ENCODE measurements at regions not wholly inside any gene's neighbourhood (a gene's known extent, or its start where the extent isn't known, plus 50 kb on each side); places are given as distances from the start of the nearest gene placed in this dataset.

DNA sequence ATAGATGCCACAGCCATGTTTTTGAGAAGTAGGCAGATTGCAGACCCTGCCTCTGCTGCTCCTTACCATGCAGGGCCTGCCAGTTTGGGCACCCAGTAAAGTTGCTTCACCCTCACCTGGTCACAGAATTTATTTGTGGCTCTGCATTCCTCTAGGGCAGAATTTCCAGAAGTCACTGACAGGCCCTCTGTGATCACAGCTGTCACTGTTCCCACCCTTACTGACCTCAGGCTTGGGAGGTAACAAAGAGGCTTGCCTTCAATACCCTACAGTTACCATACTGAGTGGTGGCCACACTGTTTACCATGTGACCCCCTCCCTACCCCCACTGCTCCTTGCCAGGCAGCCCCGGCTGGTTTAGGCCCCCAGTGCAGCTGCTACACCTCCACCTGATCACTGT is 375.1 kb downstream of the SH3BGRL start:
- H3K4me3 Mint-ChIP-seq, result no peak overlapping the region
- no peak overlapping the region for H3K27ac Mint-ChIP-seq
- DNase-seq (ENCODE audit: low spot score in 2 of 2, unreplicated experiment in 2 of 2), result no peak
- H3K27me3 Mint-ChIP-seq (ENCODE audit: low read depth), result no peaks in the 10 kb centered on the region
- H3K4me1 Mint-ChIP-seq, result no peaks in the 10 kb centered on the region
- TF ChIP-seq, protein P1, sequence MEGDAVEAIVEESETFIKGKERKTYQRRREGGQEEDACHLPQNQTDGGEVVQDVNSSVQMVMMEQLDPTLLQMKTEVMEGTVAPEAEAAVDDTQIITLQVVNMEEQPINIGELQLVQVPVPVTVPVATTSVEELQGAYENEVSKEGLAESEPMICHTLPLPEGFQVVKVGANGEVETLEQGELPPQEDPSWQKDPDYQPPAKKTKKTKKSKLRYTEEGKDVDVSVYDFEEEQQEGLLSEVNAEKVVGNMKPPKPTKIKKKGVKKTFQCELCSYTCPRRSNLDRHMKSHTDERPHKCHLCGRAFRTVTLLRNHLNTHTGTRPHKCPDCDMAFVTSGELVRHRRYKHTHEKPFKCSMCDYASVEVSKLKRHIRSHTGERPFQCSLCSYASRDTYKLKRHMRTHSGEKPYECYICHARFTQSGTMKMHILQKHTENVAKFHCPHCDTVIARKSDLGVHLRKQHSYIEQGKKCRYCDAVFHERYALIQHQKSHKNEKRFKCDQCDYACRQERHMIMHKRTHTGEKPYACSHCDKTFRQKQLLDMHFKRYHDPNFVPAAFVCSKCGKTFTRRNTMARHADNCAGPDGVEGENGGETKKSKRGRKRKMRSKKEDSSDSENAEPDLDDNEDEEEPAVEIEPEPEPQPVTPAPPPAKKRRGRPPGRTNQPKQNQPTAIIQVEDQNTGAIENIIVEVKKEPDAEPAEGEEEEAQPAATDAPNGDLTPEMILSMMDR (IDR thresholded peaks at IDR 0.05; ENCODE audit: unreplicated experiment), result no peak
- H3K36me3 Mint-ChIP-seq, result no peaks in the 10 kb centered on the region
- H3K9me3 Mint-ChIP-seq, result peaks cover 73% of the 10 kb centered on the region

DNA sequence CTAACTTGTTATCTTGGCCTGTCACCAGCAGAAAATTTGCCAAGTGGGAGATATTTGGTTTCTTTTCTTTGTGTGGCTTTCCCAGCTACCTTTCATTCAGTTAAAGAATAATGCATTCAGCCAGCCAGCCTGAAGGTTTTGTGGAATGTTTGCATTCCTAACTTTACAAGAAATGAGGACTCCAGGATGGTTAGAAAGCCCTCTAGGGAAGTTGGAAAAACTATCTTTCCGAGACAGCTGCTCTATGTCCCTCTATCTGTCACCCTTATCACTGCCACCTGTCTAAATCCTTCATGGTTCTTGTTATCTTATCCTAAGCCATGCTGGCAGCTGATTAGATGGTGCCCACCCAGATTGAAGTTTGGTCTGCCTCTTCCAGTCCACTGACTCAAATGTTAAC is 384.2 kb downstream of the SH3BGRL start:
- no peaks in the 10 kb centered on the region for H3K27me3 Mint-ChIP-seq (ENCODE audit: low read depth)
- no peak for DNase-seq (ENCODE audit: low spot score in 2 of 2, unreplicated experiment in 2 of 2)
- no peak overlapping the region for H3K27ac Mint-ChIP-seq
- no peaks in the 10 kb centered on the region for H3K36me3 Mint-ChIP-seq
- TF ChIP-seq, protein P1 (IDR thresholded peaks at IDR 0.05; ENCODE audit: unreplicated experiment), result no peak
- no peak overlapping the region for H3K4me3 Mint-ChIP-seq
- no peaks in the 10 kb centered on the region for H3K4me1 Mint-ChIP-seq
- peaks cover 52% of the 10 kb centered on the region for H3K9me3 Mint-ChIP-seq

DNA sequence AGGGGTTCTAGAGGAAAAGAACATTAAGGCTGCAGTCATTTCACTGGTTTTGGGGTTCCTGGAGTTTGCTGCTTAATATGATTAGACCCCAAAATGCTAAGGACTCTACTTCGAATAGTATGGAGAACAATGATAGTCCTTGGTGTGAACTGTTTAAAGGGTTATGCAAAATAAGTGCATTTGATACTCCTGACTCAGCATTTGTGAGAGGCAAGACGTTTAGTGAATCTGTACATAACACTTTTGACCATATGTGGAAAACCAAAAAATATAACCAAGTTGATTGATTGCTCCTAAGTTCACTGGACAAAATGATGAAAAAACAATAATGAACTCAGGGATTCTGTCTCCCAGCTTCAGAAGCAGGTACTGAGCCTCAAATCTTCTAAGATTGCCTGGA is 414.1 kb downstream of the SH3BGRL start:
- DNase-seq (ENCODE audit: low spot score in 2 of 2, unreplicated experiment in 2 of 2), result no peak
- Mint-ChIP-seq H3K36me3 (no peaks in the 10 kb centered on the region), H3K27me3 (ENCODE audit: low read depth) (no peaks in the 10 kb centered on the region), H3K27ac (no peak overlapping the region), H3K4me3 (no peak overlapping the region), H3K9me3 (peaks cover 80% of the 10 kb centered on the region), H3K4me1 (no peaks in the 10 kb centered on the region)
- TF ChIP-seq, protein P1 (IDR thresholded peaks at IDR 0.05; ENCODE audit: unreplicated experiment), result no peak

- no peaks in the 10 kb centered on the region for H3K36me3 Mint-ChIP-seq
- no peak overlapping the region for H3K27ac Mint-ChIP-seq
- H3K4me3 Mint-ChIP-seq, result no peak overlapping the region
- TF ChIP-seq, protein P1 (IDR thresholded peaks at IDR 0.05; ENCODE audit: unreplicated experiment), result no peak
- no peaks in the 10 kb centered on the region for H3K27me3 Mint-ChIP-seq (ENCODE audit: low read depth)
- H3K9me3 Mint-ChIP-seq, result peaks cover 47% of the 10 kb centered on the region
- no peak for DNase-seq (ENCODE audit: low spot score in 2 of 2, unreplicated experiment in 2 of 2)
- H3K4me1 Mint-ChIP-seq, result no peaks in the 10 kb centered on the region
Observed at GRCh38 chrX:81662381-81662780, 460.5 kb downstream of the SH3BGRL start.

GRCh38 chrX:81708487-81708886 is 506.6 kb downstream of the SH3BGRL start:
- no peak overlapping the region for H3K27ac Mint-ChIP-seq
- H3K9me3 Mint-ChIP-seq, result peaks cover 57% of the 10 kb centered on the region

More at GRCh38 chrX:81708487-81708886, 506.6 kb downstream of the SH3BGRL start:
- no peak overlapping the region for H3K4me3 Mint-ChIP-seq
- TF ChIP-seq, protein P1 (IDR thresholded peaks at IDR 0.05; ENCODE audit: unreplicated experiment), result no peak
- H3K27me3 Mint-ChIP-seq (ENCODE audit: low read depth), result no peaks in the 10 kb centered on the region
- no peak for DNase-seq (ENCODE audit: low spot score in 2 of 2, unreplicated experiment in 2 of 2)
- H3K4me1 Mint-ChIP-seq, result no peaks in the 10 kb centered on the region
- H3K36me3 Mint-ChIP-seq, result no peaks in the 10 kb centered on the region
